ENCODE measurements at regions not wholly inside any gene's neighbourhood (a gene's known extent, or its start where the extent isn't known, plus 50 kb on each side); places are given as distances from the start of the nearest gene placed in this dataset.

DNA sequence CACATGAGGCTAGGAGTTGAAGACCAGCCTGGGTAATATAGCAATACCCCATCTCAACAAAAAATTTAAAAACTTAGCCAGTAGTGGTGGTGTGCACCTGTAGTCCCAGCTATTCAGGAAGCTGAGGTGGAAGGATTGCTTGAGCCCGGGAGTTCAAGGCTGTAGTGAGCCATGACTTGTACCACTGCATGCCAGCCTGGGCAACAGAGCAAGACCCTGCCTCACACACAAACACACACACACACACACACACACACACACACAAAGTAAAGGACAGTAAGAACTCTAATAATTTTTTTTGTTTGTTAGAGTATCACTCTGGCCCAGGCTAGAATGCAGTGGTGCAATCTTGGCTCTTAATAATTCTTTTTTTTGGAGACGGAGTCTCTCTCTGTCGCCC lies 138.0 kb upstream of the SOD1 start:
- Histone ChIP-seq H3K4me1 (no peaks in the 10 kb centered on the region), H3K9me3 (no peaks in the 10 kb centered on the region), H3K36me3 (ENCODE audit: insufficient read depth in 1 of 2, low read depth in 1 of 2) (no peaks in the 10 kb centered on the region), H3K27ac (no peak overlapping the region), H3K27me3 (ENCODE audit: insufficient read depth in 3 of 3, low read length in 2 of 3) (no peaks in the 10 kb centered on the region), H3K4me3 (no peak overlapping the region)
- 67 to 88% (median 70%) methylated on average over 3 of the region's 3 CpGs for WGBS, 3 donors
- DNase-seq (no peak), ATAC-seq (no peak)
- intact Hi-C loops (cut with DNase I), result no loop called here
- TF ChIP-seq, protein P1, sequence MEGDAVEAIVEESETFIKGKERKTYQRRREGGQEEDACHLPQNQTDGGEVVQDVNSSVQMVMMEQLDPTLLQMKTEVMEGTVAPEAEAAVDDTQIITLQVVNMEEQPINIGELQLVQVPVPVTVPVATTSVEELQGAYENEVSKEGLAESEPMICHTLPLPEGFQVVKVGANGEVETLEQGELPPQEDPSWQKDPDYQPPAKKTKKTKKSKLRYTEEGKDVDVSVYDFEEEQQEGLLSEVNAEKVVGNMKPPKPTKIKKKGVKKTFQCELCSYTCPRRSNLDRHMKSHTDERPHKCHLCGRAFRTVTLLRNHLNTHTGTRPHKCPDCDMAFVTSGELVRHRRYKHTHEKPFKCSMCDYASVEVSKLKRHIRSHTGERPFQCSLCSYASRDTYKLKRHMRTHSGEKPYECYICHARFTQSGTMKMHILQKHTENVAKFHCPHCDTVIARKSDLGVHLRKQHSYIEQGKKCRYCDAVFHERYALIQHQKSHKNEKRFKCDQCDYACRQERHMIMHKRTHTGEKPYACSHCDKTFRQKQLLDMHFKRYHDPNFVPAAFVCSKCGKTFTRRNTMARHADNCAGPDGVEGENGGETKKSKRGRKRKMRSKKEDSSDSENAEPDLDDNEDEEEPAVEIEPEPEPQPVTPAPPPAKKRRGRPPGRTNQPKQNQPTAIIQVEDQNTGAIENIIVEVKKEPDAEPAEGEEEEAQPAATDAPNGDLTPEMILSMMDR (IDR thresholded peaks at IDR 0.05), result no peak

DNA sequence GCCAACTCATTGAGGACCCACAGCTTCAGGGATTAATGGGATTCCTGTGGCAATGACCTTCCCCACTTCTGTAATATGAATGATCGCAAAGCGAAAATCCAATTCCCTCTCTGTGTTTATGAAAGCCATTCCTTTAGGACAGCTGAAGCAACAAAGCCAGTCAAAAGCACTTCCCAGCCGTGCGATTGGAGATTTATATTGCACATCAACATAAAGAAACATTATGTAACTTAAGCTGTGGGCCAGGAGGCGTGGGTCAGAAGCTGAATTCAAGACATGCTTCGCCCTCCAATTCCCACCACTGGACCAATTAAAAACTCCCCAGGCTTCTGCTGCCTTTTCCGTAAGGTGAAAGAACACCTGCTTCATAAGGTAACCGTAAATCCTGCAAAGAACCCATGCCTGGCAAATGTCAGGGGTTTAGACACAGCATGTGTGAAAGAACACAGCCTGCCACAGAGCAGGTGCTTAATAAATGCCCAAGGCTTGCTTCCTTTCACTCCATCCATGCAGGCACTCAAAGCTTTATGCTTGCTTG lies 138.9 kb upstream of the SOD1 start:
- no peaks in the 10 kb centered on the region for H3K9me3 ChIP-seq
- DNase-seq, result no peak
- no peak overlapping the region for H3K27ac ChIP-seq
- no peak for ATAC-seq
- intact Hi-C loops (cut with DNase I), result no loop called here
- H3K27me3 ChIP-seq (ENCODE audit: insufficient read depth in 3 of 3, low read length in 2 of 3), result no peaks in the 10 kb centered on the region
- H3K4me3 ChIP-seq, result no peak overlapping the region
- H3K36me3 ChIP-seq (ENCODE audit: insufficient read depth in 1 of 2, low read depth in 1 of 2), result no peaks in the 10 kb centered on the region
- WGBS, 3 donors, result 39 to 59% (median 41%) methylated on average over 8 of the region's 8 CpGs
- TF ChIP-seq, protein P1 (IDR thresholded peaks at IDR 0.05), result no peak
- no peaks in the 10 kb centered on the region for H3K4me1 ChIP-seq

DNA sequence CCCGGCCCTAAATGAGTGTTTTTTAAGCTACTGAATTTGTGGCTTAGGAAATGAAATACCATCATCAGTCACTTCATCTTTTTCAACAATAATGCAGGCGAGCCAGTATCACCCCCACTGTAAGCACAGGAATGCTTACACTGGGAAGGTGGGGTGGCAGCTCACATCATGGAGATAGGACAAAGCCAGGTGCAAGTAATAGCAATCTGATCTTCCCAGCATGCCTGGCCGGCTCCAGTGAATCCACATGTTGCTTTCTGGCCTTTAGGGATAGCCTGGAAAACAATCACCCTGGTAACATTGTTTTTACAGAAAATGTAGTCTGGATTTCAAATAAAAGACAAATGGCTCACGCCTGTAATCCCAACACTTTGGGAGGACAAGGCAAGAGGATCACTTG lies 140.9 kb upstream of the SOD1 start:
- 81 to 85% (median 84%) methylated on average over 4 of the region's 4 CpGs for WGBS, 3 donors
- DNase-seq, result no peak
- intact Hi-C loops (cut with DNase I), result no loop called here
- H3K27me3 ChIP-seq (ENCODE audit: insufficient read depth in 3 of 3, low read length in 2 of 3), result no peaks in the 10 kb centered on the region
- H3K4me3 ChIP-seq, result no peak overlapping the region
- ATAC-seq, result no peak
- no peaks in the 10 kb centered on the region for H3K9me3 ChIP-seq
- no peaks in the 10 kb centered on the region for H3K4me1 ChIP-seq
- H3K36me3 ChIP-seq (ENCODE audit: insufficient read depth in 1 of 2, low read depth in 1 of 2), result no peaks in the 10 kb centered on the region
- TF ChIP-seq, protein P1 (IDR thresholded peaks at IDR 0.05), result no peak
- H3K27ac ChIP-seq, result no peak overlapping the region

DNA sequence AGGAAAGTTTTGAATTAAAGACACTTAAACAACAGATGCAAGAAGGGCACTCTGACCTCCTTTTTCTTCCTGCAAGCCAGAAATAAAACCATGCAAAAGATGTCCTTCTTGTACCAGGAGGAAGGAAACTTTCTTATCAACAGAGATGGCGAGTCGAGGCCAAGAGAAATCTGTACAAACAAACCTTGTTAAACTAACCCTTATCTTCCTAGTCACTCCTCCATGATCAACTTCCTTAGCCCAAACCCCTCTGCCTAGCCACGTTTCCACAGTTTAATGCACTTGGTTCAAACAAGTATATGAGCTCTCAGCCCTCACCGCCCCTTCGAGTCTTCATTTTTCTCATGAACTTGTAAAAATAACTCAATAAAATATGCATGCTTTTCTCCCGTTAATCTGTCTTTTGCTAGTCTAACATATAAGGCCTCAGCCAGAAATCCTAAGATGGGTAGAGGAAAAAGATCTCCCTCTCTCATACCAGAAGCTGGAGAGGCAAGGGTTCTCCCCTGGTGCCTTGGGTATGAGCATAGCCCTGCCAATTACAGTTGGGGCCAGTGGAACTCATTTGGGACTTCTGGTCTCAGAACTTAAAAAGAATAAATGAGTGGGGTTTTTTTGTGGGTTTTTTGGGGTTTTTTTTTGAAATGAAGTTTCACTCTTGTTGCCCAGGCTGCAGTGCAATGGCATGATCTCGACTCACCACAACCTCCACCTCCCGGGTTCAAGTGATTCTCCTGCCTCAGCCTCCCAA lies 141.7 kb upstream of the SOD1 start:
- Histone ChIP-seq H3K27me3 (ENCODE audit: insufficient read depth in 3 of 3, low read length in 2 of 3) (no peaks in the 10 kb centered on the region), H3K4me1 (no peaks in the 10 kb centered on the region), H3K9me3 (no peaks in the 10 kb centered on the region), H3K4me3 (no peak overlapping the region), H3K36me3 (ENCODE audit: insufficient read depth in 1 of 2, low read depth in 1 of 2) (no peaks in the 10 kb centered on the region), H3K27ac (no peak overlapping the region)
- DNase-seq (no peak), ATAC-seq (no peak)
- intact Hi-C loops (cut with DNase I), result no loop called here
- WGBS, 3 donors, result 79 to 87% (median 81%) methylated on average over 8 of the region's 8 CpGs
- TF ChIP-seq, protein P1 (IDR thresholded peaks at IDR 0.05), result no peak

DNA sequence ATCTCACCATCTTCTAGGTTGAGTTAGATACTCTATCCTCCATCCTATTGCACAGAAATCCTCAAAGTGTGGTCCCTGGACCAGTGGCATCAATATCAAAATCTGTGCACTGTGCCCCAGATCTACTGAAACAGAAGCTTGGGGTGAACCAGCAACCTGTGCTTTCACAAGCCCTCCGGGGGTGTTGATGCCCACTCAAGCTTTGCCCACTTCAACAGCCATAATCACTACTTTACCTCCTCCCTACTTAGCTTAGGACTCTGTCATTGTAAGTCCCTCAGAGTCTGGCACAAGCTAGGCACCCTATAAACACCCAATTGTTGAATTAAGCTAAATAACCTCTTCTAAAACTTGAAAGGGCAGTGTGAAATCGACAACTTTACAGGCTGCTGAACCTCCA lies 144.2 kb upstream of the SOD1 start:
- WGBS, 3 donors, result 77 to 89% (median 79%) methylated on average over 2 of the region's 2 CpGs
- TF ChIP-seq, protein P1 (IDR thresholded peaks at IDR 0.05), result no peak
- Histone ChIP-seq H3K4me3 (no peak overlapping the region), H3K9me3 (no peaks in the 10 kb centered on the region), H3K36me3 (ENCODE audit: insufficient read depth in 1 of 2, low read depth in 1 of 2) (no peaks in the 10 kb centered on the region), H3K27ac (no peak overlapping the region), H3K4me1 (no peaks in the 10 kb centered on the region), H3K27me3 (ENCODE audit: insufficient read depth in 3 of 3, low read length in 2 of 3) (peaks cover 0 to 1% (median 0%) of the 10 kb centered on the region in 3 donors)
- no peak for DNase-seq
- intact Hi-C loops (cut with DNase I), result no loop called here
- ATAC-seq, result no peak
